ENCODE measurements at regions not wholly inside any gene's neighbourhood (a gene's known extent, or its start where the extent isn't known, plus 50 kb on each side); places are given as distances from the start of the nearest gene placed in this dataset.

- Histone ChIP-seq H3K27me3 (no peaks in the 10 kb centered on the region), H3K4me1 (ENCODE audit: low read depth) (no peaks in the 10 kb centered on the region)
- TF ChIP-seq, protein P1, sequence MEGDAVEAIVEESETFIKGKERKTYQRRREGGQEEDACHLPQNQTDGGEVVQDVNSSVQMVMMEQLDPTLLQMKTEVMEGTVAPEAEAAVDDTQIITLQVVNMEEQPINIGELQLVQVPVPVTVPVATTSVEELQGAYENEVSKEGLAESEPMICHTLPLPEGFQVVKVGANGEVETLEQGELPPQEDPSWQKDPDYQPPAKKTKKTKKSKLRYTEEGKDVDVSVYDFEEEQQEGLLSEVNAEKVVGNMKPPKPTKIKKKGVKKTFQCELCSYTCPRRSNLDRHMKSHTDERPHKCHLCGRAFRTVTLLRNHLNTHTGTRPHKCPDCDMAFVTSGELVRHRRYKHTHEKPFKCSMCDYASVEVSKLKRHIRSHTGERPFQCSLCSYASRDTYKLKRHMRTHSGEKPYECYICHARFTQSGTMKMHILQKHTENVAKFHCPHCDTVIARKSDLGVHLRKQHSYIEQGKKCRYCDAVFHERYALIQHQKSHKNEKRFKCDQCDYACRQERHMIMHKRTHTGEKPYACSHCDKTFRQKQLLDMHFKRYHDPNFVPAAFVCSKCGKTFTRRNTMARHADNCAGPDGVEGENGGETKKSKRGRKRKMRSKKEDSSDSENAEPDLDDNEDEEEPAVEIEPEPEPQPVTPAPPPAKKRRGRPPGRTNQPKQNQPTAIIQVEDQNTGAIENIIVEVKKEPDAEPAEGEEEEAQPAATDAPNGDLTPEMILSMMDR (IDR thresholded peaks at IDR 0.05; ENCODE audit: low read depth, low read length): no peak
Measured at GRCh38 chr5:18299166-18299565, 664.9 kb downstream of the TAF11L14 start.

DNA sequence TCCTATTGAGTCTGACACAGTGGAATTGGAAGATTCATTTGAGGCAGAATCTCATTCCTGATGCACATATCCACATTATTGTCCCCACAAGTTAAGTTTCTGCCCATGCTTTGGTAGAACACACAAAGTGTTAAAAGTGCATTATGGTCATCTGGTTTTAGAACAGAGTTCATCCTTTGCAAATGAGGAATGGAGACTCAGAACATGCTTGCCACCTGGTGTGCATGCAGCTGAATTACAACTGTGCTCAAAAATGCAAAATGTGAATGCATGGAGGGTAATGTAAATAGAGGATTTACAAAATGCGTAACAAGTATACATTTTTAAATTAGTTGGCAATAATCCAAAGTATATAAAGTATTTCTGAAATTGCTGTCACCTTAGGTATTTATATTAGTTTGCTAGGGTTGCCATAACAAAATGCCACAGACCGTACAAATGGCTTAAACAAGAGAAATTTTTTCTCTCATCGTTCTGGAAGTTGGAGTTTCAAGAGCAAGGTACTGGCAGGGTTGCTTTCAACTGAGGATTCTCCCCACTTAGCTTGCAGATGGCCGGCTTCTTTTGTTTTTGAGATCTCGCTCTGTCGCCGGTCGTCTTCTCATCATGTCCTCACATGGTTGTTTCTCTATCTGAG lies 671.1 kb downstream of the TAF11L14 start:
- no peaks in the 10 kb centered on the region for H3K36me3 ChIP-seq
- no peaks in the 10 kb centered on the region for H3K9me3 ChIP-seq (ENCODE audit: low read depth)
- H3K4me3 ChIP-seq: no peak overlapping the region
- TF ChIP-seq, protein P1 (IDR thresholded peaks at IDR 0.05; ENCODE audit: low read depth, low read length): peak; percentile 71
- H3K27me3 ChIP-seq: no peaks in the 10 kb centered on the region
- peak; percentile 39 to 45 for DNase-seq (ENCODE audit: low read depth in 1 of 2, low spot score in 1 of 2)
- no peaks in the 10 kb centered on the region for H3K4me1 ChIP-seq (ENCODE audit: low read depth)
- no peak overlapping the region for H3K27ac ChIP-seq

More at GRCh38 chr5:18299166-18299565, 664.9 kb downstream of the TAF11L14 start:
- H3K27ac ChIP-seq: no peak overlapping the region
- no peak for DNase-seq (ENCODE audit: low read depth in 1 of 2, low spot score in 1 of 2)
- H3K9me3 ChIP-seq (ENCODE audit: low read depth): no peaks in the 10 kb centered on the region
- H3K36me3 ChIP-seq: no peaks in the 10 kb centered on the region
- H3K4me3 ChIP-seq: no peak overlapping the region

DNA sequence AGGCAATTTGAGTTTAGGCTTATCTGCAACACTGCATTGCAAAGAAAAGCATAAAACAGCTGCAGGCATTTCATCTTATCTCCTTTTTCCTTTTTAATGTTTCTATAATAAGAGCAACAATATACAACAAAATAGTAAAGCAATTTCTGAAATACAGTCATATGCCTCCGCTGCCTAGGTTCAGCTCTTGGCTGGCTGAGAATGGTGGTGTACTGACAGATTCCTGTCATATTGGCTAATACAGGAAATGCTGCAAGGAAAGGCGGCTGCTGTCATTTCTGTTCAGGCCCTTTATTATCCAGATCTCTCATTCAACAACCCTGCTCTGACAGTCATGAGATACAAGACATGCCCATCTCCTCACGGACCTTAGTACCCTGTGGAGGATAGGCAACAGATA lies 677.0 kb downstream of the TAF11L14 start:
- no peaks in the 10 kb centered on the region for H3K27me3 ChIP-seq
- TF ChIP-seq, protein P1 (IDR thresholded peaks at IDR 0.05; ENCODE audit: low read depth, low read length): no peak

DNA sequence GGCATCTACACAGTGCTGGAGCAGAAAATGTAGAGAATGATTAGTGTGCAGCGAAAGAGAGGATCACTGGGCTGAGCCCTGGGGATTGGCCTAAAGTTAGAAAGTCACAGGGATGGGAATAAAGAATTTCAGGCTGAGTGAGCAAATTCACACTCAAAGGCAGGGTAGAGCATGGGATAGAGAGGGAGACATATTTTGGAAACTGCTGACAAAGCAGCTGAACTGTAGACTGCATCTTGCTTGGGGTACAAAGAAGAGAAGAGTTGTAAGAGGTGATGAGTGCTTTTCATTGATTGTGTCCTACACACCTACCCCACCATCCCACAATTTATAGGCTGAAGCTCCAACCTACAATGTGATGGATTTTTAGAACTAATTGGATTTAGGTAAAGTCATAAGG lies 677.8 kb downstream of the TAF11L14 start:
- Histone ChIP-seq H3K36me3 (no peaks in the 10 kb centered on the region), H3K27ac (no peak overlapping the region), H3K4me3 (no peak overlapping the region), H3K4me1 (ENCODE audit: low read depth) (peaks cover 4% of the 10 kb centered on the region), H3K27me3 (no peaks in the 10 kb centered on the region), H3K9me3 (ENCODE audit: low read depth) (no peaks in the 10 kb centered on the region)
- TF ChIP-seq, protein P1 (IDR thresholded peaks at IDR 0.05; ENCODE audit: low read depth, low read length): no peak
- DNase-seq (ENCODE audit: low read depth in 1 of 2, low spot score in 1 of 2): no peak

More for the DNA sequence above, 677.0 kb downstream of the TAF11L14 start:
- Histone ChIP-seq H3K27ac (no peak overlapping the region), H3K9me3 (ENCODE audit: low read depth) (no peaks in the 10 kb centered on the region), H3K4me1 (ENCODE audit: low read depth) (peaks cover 4% of the 10 kb centered on the region), H3K36me3 (no peaks in the 10 kb centered on the region), H3K4me3 (no peak overlapping the region)
- DNase-seq (ENCODE audit: low read depth in 1 of 2, low spot score in 1 of 2): no peak

DNA sequence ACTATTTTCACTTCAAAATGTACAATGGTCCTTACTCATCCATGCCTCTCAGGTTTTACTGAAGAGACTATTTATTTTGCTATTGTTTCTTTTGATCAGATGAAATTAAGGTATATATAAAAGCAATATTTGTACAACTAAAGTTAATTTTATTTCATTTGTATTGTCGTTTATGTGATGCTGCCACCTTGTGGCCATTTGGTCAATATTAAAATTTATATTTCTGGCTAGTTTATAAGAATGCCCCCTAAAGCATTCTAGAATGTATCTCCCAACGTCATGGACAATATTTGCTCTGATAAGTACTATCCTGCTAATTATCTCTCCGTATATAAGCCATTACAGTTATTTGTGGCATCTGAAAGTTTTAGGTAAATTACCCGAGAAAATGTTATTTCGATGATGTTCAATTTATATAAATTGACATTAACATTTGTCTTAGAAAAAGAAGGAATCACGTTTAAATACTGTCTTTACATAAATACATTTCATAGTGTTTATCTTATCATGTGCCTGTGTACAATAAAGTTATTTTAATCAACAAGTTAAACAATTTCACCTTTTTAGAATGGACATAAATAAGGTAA lies 680.0 kb downstream of the TAF11L14 start:
- Histone ChIP-seq H3K9me3 (ENCODE audit: low read depth) (no peaks in the 10 kb centered on the region), H3K27me3 (no peaks in the 10 kb centered on the region), H3K4me1 (ENCODE audit: low read depth) (peaks cover 4% of the 10 kb centered on the region), H3K4me3 (no peak overlapping the region), H3K36me3 (no peaks in the 10 kb centered on the region), H3K27ac (no peak overlapping the region)
- DNase-seq (ENCODE audit: low read depth in 1 of 2, low spot score in 1 of 2): peak; percentile 36 to 37
- TF ChIP-seq, protein P1 (IDR thresholded peaks at IDR 0.05; ENCODE audit: low read depth, low read length): peak; percentile 46

Data from cardiac muscle cell (in vitro differentiated cells and primary cell).